Right atrium auricular region (tissue), 2 donors: ENCODE measurements at regions not wholly inside any gene's neighbourhood (a gene's known extent, or its start where the extent isn't known, plus 50 kb on each side); places are given as distances from the start of the nearest gene placed in this dataset.

ENCODE experiments used
- DNase-seq: peaks from one replicate; pipeline ENCODE4 v3.0.0-alpha.2; 2019; ENCODE audit warnings: low spot score
- H3K27ac ChIP-seq, 2 donors: fragments of 200-600 bp; sonication (generic); 1 replicate in 1 of 2; 2 replicates in 1 of 2; pipeline ENCODE4 v1.5.1; 2016 to 2019
- H3K27me3 ChIP-seq, 2 donors: fragments of 200-600 bp; sonication (generic); one replicate each; pipeline versions ENCODE4 v1.5.1 to v1.6.0; 2017 to 2019
- H3K36me3 ChIP-seq: fragments of 200-600 bp; sonication (generic); one replicate; pipeline ENCODE4 v1.5.1; 2016
- H3K4me1 ChIP-seq, 2 donors: fragments of 200-600 bp; sonication (generic); one replicate each; pipeline versions ENCODE4 v1.5.1 to v1.6.0; 2017 to 2019
- H3K4me3 ChIP-seq, 2 donors: fragments of 200-600 bp; sonication (generic); 1 replicate in 1 of 2; 2 replicates in 1 of 2; pipeline ENCODE4 v1.5.1; 2017 to 2019; ENCODE audit warnings: mild to moderate bottlenecking in 1 of 2, moderate library complexity in 1 of 2
- H3K9me3 ChIP-seq, 2 donors: fragments of 200-600 bp; sonication (generic); one replicate each; pipeline ENCODE4 v1.5.1; 2019
- TF ChIP-seq, protein P1 (sequence below), 2 donors: fragments of 200-600 bp; sonication (generic); IDR thresholded peaks; one replicate each; pipeline ENCODE4 v1.5.1; 2019; ENCODE audit warnings: antibody characterized with exemption in 2 of 2

DNA sequence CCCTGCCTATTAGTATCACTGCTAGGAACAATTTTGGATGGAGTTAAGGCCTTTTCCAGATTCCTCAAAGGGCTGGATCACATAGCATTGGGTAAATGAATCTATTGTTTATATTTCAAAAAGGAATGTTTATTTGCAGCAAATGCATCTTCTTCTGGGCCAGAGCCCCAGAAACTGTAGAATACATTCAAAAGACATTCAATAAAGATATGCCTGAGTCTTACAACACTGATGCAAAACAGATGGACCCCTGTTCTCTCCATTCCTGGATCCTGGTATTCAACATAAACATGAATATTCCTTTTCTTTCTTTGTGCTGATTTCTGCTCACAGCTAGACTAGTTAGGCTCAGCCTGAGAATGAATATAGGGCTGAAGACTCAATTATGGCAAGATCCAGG, 227.2 kb upstream of the KLHL29 start:
- TF ChIP-seq, protein P1, sequence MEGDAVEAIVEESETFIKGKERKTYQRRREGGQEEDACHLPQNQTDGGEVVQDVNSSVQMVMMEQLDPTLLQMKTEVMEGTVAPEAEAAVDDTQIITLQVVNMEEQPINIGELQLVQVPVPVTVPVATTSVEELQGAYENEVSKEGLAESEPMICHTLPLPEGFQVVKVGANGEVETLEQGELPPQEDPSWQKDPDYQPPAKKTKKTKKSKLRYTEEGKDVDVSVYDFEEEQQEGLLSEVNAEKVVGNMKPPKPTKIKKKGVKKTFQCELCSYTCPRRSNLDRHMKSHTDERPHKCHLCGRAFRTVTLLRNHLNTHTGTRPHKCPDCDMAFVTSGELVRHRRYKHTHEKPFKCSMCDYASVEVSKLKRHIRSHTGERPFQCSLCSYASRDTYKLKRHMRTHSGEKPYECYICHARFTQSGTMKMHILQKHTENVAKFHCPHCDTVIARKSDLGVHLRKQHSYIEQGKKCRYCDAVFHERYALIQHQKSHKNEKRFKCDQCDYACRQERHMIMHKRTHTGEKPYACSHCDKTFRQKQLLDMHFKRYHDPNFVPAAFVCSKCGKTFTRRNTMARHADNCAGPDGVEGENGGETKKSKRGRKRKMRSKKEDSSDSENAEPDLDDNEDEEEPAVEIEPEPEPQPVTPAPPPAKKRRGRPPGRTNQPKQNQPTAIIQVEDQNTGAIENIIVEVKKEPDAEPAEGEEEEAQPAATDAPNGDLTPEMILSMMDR (IDR thresholded peaks at IDR 0.05) = no peak
- DNase-seq = no peak
- H3K27ac ChIP-seq = no peak overlapping the region
- H3K4me1 ChIP-seq = no peaks in the 10 kb centered on the region
- no peak overlapping the region for H3K4me3 ChIP-seq
- no peaks in the 10 kb centered on the region for H3K36me3 ChIP-seq
- H3K9me3 ChIP-seq = no peaks in the 10 kb centered on the region
- H3K27me3 ChIP-seq = no peaks in the 10 kb centered on the region

DNA sequence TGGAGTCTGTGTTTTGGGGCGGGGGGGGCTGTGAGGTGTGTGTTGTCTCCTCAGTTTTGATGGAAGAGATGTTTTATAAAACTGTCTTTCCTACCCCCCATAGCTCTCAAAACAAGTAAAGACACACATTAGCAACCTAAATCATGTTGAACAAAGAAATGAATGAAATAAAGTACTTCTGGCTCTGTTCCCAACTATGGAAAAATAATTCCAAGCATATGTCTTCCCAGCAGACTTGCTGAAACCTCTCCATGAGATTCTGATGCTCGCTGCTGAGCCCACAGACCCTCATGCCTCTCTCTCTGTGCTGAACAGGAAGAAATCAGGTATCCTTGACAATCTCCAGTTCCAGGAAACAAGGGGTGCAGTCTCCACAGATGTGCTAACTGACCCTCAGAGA, 226.7 kb upstream of the KLHL29 start:
- H3K36me3 ChIP-seq = no peaks in the 10 kb centered on the region
- no peak for DNase-seq
- H3K27ac ChIP-seq = no peak overlapping the region
- no peak overlapping the region for H3K4me3 ChIP-seq
- no peaks in the 10 kb centered on the region for H3K9me3 ChIP-seq
- TF ChIP-seq, protein P1 (IDR thresholded peaks at IDR 0.05) = no peak
- H3K4me1 ChIP-seq = no peaks in the 10 kb centered on the region
- H3K27me3 ChIP-seq = no peaks in the 10 kb centered on the region

DNA sequence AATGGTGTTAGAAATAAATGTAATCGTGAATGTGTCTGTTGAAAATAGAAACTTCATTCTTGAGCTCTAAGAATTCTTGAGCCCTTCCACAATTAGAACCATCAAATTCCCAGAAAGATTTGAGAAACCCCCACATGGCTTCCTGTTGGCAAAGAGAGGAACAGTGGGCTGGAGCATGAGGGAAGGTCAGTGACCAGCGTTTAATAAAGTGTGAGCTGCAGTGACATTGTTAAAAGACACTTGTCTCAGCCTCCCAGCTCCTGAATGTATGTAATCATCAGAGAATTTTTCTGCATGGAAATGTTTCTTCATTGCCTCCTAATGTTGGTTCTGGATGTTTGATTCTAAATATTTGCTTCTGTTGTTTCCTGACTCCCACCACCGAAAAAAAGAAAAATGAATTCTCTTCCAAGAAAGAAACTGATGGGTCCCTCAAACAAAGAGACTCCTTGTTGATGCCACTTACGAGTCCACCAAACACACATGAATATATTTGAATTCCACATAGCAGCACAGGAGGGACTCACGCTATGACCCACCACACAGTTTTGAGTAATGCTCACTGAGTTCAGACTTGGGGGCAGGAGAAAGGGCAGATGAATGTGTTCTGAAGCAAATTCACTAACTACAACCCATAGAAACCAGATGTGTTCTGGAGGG, 225.1 kb upstream of the KLHL29 start:
- H3K4me1 ChIP-seq = no peaks in the 10 kb centered on the region
- no peaks in the 10 kb centered on the region for H3K9me3 ChIP-seq
- TF ChIP-seq, protein P1 (IDR thresholded peaks at IDR 0.05) = no peak
- H3K27ac ChIP-seq = no peak overlapping the region
- no peak overlapping the region for H3K4me3 ChIP-seq
- H3K36me3 ChIP-seq = no peaks in the 10 kb centered on the region
- no peak for DNase-seq
- no peaks in the 10 kb centered on the region for H3K27me3 ChIP-seq

- Histone ChIP-seq H3K4me1 (no peaks in the 10 kb centered on the region), H3K27ac (no peak overlapping the region), H3K36me3 (no peaks in the 10 kb centered on the region), H3K9me3 (no peaks in the 10 kb centered on the region), H3K27me3 (no peaks in the 10 kb centered on the region), H3K4me3 (no peak overlapping the region)
- TF ChIP-seq, protein P1 (IDR thresholded peaks at IDR 0.05) = no peak
- DNase-seq = no peak
Observed at GRCh38 chr2:23164173-23164572, 220.8 kb upstream of the KLHL29 start.

GRCh38 chr2:23169896-23170295, 215.1 kb upstream of the KLHL29 start:
- Histone ChIP-seq H3K27me3 (no peaks in the 10 kb centered on the region), H3K36me3 (no peaks in the 10 kb centered on the region), H3K9me3 (peaks cover 0 to 10% of the 10 kb centered on the region in 2 donors), H3K4me3 (no peak overlapping the region), H3K27ac (no peak overlapping the region), H3K4me1 (no peaks in the 10 kb centered on the region)
- DNase-seq = no peak
- TF ChIP-seq, protein P1 (IDR thresholded peaks at IDR 0.05) = no peak

- H3K36me3 ChIP-seq = no peaks in the 10 kb centered on the region
- H3K27ac ChIP-seq = no peak overlapping the region
- no peak overlapping the region for H3K4me3 ChIP-seq
- H3K9me3 ChIP-seq = peaks cover 0 to 10% of the 10 kb centered on the region in 2 donors
- H3K4me1 ChIP-seq = no peaks in the 10 kb centered on the region
- H3K27me3 ChIP-seq = no peaks in the 10 kb centered on the region
- TF ChIP-seq, protein P1 (IDR thresholded peaks at IDR 0.05) = no peak
- DNase-seq = no peak
Observed at GRCh38 chr2:23171108-23171507, 213.9 kb upstream of the KLHL29 start.
